NCI-H1092 treated with DMSO at 0.1 percent for 48 hours (cell line): ENCODE measurements at regions not wholly inside any gene's neighbourhood (a gene's known extent, or its start where the extent isn't known, plus 50 kb on each side); places are given as distances from the start of the nearest gene placed in this dataset.
"Not testable (repeated sequence)": the region's sequence is repeated elsewhere in the genome, so short reads cannot be mapped to it uniquely, and the experiment has no call there.

Source experiments
- DNase-seq: peaks from one replicate; lab custom pipeline; 2025; lab: John Stamatoyannopoulos, UW

DNA sequence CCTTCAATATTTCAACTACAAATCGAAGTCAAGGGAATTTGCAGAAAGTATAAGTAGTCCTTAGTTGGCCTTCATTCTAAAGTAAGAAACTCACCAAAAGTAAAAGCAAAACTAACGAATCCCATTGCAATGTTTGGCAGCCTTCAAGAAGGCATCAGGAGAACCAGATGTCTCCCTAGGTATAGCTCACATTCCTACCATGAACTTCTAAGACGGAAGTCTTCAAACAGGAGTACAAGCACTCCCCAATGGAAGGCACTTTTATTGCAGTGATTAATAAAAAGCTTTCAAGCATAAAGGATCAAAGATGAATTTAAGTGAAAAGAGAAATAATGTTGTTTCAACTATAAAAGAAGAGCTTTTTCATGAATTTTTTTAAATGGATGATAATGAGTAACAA, 236.0 kb upstream of the NR5A2 start:
- DNase-seq: no peak

DNA sequence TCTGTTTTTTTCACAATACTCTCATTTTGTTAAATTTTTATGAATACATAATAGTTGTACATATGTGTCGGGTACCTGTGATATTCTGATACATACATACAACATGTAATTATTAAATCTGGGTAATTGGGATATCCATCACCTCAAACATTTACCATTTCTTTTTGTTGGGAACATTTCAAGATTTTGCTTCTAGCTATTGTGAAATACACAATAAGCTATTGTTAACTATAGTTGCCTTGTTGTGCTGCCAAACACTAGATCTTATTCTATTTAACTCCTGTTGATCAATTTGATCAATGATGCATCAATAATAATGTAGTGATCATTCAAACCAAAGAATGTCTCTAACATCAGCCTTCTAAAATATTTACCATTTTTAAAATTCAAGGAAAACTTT, 234.6 kb upstream of the NR5A2 start:
- no peak for DNase-seq

DNA sequence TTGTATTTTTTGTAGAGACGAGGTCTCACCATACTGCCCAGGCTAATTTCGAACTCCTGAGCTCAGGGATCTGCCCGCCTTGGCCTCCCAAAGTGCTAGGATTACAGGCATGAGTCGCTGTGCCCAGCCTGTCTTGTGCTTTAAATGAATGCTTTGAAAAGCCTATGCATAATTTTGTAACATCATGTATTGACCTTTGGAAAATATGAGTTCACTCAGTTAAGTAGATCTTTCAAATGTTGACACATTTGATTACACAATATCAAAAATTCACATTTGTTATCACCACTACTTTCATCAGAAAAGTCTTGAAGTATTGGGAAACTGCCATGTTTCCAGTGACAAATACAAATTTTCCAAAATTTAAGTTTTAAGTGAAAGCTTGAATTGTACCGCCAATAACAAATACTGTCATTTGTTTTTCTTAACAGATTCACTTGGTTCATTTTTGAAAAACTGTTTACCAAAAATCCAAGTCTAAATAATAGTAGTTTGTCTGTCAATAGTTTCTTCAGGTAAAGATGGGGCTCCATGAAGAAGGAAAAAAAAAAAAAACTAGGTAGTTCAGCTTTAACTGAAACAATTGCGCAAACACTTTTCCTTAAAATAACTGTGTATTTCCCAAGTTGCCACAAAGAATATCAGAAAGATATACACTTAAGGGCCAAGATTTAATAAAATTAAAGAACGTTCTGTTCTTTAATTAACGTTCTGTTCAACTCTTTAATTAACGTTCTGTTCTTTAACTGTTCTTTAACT, 233.2 kb upstream of the NR5A2 start:
- DNase-seq: no peak

DNA sequence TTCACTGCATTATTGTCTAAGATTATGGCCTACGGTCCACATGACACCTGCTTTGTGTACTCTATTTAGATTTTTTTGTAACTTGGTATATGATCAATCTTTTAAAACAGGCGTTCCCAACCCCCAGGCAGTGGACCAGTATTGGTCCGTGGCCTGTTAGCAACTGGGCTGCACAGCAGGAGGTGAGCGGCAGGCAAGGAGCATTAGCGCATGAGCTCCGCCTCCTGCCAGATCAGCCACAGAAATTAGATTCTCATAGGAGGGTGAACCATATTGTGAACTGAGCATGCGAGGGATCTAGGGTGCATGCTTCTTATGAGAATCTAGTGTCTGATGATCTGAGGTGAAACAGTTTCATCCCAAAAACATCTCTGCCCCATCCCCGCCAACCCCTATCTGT, 228.4 kb upstream of the NR5A2 start:
- no peak for DNase-seq

DNA sequence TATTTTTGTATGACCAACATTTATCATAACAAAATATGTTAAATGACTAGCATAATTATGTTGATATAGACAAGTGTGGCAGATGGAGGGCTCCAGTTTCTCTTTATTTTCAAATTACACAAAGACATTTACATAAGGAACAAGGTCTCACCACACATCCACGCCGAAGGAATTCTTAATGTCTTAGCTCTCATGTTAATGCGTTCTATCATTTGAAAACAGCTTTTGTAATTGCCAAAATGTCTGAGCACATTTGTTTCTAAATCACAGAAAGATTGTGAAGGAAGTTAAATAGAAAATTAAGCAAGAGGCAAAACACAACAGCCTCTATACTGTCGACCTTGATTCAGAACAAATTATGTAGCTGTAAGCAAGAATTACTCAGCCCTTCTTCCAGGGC, 223.0 kb upstream of the NR5A2 start:
- DNase-seq: no peak

DNA sequence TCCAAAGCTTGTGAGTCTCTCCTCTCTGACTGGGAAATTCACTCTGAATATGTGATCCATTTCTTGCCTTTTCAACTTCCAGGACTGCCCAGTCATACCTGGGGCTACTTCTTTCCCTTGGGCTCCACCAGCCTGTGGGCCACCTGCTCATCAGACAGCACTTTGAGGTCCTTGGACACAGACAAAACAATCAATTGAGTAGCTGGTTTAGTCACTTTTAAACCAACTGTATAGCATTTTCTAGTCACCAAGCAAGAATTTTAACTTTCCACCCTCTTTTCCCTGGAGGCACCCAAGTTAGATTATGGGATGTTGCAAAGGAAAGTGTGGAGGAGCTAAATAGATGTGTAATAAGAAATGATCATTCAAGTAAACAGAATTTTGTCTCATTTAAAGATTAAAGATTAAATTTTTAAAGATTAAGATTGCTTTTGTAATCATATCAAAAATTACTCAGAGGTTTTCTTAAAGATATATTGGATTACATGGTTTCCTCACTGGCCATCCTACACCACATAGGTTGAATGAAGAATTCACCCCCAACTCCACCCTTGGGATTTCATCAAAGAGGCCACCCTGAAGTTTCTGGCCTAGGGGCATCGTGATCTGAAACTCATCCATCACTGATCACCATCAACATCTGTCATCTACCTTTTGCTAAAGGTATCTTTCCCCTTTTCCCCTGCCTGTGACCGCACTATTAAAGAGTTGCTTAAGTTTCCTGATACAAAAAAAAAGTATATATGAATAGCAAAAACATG, 219.2 kb upstream of the NR5A2 start:
- DNase-seq: no peak

DNA sequence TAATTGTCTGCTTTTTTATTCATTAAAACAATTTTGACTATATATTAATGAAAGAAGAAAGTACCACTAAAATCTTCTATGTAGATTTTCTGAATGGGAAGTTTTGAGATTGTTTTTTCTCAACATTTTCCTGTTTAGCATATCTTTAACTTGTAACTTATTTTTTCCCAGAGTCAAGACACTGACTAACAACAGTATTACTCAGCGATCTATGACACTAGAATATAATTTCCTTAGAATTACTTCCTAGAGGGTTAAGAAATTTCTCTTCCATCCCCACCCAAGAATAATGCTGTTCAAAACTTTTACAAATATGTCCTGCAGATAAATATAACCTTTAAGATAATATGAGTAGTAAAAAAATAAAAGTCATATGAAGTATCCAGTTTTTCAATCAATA, 218.2 kb upstream of the NR5A2 start:
- DNase-seq: no peak

DNA sequence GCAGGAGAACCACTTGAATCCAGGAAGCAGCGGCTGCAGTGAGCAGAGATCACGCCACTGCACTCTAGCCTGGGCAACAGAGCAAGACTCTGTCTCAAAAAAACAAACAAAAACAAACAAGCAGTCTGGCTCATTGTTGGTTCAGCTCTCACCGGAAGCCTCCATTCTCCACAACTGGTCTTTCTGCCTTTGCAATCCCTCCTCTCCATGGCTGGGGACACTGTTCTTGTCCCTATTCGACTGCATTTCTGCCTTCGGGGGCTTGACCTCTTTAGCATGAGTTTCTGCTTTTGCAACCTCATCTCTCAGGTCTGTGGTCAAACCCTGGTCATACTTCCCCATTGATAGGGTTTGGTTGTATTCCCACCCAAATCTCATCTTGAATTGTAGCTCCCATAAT, 216.3 kb upstream of the NR5A2 start:
- DNase-seq: no peak

DNA sequence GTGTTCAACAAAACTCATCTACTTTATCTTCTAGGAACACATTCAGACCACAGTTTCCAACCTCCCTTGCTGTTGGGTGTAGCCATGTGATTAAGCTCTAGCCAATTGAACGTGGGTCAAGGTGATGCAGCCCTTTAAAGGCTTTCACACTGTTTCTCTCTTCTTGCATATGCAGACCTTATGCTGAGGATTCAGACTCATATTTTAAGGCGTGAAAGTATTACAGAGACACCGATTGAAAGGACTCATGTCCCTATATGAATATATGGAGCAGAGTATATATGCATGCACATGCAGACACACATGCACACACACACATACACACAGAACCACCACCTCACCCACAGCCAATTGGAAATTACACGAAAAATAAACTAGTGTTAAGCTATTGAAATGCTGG, 214.3 kb upstream of the NR5A2 start:
- DNase-seq: no peak

DNA sequence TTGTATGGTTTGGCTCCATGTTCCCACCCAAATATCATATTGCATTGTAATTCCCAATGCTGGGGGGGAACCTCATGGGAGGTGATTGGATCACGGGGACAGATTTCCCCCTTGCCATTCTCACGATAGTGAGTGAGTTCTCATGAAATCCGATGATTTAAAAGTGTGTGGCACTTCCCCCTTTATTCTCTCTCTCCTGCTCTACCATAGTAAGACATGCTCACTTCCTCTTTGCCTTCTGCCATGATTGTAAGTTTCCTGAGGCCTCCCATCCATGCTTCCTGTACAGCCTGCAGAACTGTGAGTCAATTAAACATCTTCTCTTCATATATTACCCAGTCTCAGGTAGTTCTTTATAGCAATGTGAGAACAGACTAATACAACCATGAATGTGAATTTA, 211.6 kb upstream of the NR5A2 start:
- DNase-seq: no peak

DNA sequence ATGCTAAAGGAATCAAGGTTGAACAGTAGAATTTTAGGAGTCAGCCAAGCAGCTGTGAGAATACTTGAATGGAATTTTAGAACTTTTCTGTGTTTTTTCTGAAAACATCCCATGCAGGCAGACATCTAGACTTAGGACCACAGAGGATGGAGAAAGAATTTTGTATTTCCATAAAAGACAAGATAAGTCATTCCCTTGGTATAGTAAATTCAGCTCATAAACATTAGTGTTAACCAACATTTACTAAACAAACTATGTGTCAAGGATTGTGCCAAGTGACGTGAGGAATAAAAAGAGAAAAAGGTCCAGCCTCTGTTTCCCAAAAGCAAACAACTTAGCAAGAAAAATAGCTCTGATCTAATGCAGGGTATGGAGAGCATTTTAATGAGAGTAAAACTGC, 210.2 kb upstream of the NR5A2 start:
- DNase-seq: no peak

DNA sequence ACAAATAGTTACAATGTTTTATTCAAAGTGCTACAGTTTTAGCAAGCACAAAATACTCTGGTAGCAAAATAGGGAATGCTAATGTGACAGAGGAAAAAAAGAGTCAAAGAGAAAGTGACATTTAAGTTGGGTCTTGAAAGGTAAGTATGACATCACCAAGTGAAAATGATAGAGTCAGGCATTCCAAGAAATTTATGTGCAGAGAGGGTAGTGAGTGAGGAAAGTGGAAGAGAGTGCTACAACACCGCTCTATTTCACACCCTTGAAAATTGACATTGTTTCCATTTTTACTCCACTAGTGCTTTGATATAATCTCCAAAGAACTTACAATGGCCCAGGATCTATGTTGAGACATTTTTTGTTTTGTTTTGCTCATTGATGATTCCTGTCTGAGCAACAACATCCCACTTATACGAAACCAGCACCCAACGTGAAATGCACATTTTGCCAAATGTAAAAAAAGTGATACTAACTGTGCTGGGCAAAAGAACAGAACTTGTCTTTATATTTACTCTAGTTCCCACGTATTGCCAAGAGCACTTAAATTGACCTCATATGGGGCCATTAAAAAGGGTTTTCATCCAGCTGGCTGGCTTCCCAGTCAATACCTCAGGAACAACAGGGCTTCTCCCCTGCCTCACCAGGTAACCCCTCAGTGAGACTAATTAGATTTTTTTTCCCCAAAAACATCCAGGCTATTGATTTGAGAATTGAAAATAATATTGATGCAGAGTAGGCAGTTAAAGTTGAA, 206.3 kb upstream of the NR5A2 start:
- DNase-seq: peak; percentile 83

DNA sequence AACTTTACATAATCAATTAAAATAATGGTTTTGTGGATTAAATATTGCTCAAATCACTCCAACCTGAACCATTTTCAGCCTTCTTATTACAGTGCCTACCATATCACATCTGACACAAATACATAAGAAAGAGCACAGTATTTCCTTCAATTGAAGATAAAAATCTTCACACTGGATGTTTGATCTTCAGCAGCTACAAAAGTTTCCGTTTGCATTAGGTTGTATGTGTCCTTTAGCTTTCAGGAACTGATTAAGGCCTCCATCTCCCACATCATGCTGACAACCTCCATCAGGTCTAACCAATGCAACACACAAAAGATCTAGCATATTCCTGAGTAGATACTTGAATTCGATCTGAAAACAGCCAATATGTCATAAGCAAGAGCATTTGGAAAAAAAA, 195.1 kb upstream of the NR5A2 start:
- no peak for DNase-seq

DNA sequence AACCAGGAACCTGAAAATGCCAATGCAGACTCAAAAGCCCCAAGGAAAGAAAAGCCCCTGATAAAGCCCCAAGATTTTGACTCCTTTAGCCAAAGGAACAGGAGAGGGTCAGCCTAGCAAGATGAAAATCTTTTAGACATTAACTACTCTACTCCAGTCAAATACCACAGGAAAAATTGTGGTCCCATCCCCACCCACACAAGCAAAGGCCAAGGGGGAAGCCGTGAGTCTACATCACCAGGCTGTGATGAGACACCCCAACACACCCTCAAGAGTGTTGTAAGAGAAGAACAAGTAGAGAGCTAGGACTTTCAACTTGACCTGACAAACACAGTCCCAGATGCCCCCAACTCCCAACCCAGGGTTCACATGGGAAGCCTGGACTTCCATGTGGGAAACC, 192.8 kb upstream of the NR5A2 start:
- DNase-seq: no peak

DNA sequence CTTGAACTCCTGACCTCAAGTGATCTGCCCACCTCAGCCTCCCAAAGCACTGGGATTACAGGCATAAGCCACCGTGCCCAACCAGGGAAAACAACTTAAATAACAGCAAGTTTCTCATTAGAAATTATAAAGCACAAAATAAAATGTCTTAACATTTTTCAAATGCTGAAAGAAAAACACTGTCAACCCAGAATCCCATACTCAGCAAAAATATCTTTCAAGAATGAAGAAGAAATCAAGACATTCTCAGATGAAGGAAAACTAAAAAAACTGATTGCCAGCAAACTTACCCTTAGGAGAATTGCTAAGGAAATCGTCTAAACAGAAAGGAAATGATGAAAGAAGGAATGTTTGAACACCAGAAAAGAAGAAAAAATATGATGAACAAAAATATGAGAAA, 191.1 kb upstream of the NR5A2 start:
- no peak for DNase-seq

DNA sequence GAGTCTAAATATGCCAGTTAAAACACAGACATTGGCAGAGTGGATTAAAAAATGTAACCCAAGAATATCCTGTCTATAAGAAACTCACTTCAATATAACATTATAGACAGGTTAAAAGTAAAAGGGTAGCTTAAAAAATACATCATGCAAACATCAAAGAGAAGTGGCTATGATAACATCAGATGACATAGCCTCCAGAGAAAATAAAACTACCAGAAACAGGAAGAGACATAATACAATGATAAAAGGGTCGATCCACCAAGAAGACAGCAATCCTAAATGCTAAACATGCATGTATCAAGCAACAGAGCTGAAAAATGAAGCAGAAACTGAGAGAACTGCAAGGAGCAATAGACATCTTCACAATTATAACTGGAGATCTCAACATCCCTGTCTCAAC, 190.2 kb upstream of the NR5A2 start:
- DNase-seq: no peak

DNA sequence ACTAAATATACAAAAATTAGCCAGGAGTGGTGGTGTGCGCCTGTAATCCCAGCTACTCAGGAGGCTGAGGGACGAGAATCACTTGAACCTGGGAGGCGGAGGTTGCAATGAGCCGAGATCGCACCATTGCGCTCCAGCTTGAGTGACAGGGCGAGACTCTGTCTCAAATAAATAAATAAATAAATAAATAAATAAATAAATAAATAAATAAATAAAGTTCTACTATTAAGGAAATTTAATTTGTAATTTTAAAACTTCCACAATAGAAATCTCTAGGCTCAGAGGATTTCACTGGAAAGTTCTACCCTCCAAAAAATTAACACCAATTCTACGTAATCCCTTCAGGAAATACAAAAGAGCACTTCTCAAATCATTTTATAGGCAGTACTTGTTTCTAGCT, 187.9 kb upstream of the NR5A2 start:
- not testable (repeated sequence) for DNase-seq

DNA sequence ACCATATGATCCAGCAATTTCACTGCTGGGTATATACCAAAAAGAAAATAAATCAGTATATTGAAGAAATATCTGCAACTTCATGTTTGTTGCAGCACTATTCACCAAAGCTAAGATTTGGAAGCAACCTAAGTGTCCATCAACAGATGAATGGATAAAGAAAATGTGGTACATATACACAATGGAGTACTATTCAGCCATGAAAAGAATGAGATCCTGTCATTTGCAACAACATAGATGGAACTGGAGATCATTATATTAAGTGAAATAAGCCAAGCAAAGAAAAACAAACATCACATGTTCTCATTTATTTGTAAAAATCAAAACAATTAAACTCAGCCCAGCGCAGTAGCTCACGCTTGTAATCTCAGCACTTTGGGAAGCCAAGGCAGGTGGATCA, 184.4 kb upstream of the NR5A2 start:
- not testable (repeated sequence) for DNase-seq

DNA sequence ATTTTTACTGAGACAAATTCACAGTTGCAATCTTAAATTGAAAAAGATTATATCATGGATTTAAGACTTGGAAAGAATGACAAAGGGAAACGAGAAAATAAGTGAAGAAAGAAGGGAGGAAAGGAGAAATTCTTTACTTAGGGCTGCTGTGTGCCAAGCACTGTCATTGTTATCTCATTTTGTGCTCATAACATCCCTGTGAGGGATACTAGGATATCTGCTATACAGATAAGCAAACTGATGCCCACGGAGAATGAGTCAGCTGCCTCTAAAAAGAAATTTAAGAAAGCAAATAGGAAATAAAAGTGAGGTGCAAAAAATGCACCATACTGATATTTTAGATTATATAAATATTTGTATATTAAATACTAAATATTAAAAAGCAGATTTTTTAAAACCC, 183.6 kb upstream of the NR5A2 start:
- no peak for DNase-seq

DNA sequence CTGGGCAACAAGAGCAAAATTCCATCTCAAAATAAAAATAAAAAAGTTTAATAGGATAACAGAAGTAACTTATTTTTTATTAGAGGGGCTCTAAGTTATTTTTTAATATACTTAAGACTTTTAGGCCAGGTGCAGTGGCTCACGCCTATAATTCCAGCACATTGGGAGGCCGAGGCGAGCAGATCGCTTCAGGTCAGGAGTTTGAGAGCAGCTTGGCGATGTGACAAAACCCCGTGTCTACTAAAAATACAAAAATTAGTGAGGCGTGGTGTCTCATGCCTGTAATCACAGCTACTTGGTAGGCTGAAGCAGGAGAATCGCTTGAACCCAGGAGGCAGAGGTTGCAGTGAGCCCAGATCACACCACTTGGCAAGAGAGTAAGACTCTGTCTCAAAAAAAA, 180.5 kb upstream of the NR5A2 start:
- DNase-seq: no peak

DNA sequence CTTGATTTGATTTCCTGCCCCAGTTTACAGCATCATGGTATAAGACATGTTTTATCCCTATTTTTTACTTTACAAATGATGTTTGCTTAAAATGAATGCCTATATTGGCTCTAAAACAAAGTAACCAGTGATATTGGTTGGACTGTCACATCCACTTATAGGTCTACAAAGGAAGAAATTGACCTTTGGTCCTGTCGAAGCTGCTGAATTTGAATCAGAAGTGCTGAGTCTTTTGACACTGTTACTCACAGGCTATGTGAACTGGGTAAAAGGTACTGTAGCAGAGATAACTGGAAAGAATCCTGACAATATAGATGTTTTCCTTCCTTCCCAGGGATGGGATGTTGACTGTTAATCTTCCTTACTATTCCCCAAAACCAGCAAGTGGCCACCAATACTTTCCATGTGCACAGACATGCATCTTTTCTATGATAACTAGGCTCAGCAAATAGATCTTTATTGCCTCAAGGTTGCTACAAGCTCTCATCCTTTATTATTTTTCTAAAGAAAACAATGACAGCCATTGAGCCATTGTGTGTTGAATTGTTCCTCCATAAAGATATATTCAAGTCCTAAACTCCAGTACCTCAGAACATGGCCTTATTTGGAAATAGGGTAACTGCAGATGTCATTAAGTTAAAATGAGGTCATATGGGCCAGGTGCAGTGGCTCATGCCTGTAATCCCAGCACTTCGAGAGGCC, 175.9 kb upstream of the NR5A2 start:
- no peak for DNase-seq

DNA sequence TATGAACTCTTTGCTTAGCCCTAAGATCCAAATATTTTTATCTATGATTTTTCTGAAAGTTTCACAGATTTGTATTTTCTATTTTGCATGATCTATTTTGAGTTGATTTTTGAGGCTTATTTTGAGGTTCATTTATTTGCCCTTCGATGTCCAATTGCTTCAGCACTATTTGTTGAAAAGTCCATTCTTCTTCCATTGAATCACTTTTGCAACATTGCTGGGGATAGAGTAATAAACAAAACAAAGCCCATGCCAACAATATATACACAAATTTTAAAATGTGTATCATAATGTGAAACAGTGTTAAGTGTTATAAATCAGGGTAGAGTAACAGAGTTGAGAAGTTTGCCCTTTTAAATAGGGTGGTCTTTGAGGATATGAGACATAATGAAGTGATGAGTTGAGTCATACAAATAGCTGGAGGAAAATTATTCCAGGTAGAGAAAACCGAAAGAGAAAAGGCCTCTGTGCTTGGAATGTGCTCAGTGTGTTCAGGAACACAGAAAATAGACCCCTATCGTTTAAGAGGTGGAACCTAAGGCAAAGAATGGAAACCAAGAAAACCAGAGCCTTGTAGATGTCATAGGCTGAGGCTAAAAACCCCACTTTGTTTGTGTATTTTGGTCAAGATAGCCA, 172.7 kb upstream of the NR5A2 start:
- no peak for DNase-seq
